Keratinocyte (primary cell): ENCODE measurements at regions not wholly inside any gene's neighbourhood (a gene's known extent, or its start where the extent isn't known, plus 50 kb on each side); places are given as distances from the start of the nearest gene placed in this dataset.

ENCODE experiments used
- DNase-seq: peaks from one replicate; pipeline ENCODE4 v3.0.0-alpha.2; 2011; ENCODE audit warnings: low read depth, missing footprints, low spot score
- FAIRE-seq: peaks from 2 replicates; lab custom pipeline; 2011; peaks lifted over from hg19 to GRCh38; lab: Jason Lieb, UNC
- H2AFZ ChIP-seq: 2 replicates; pipeline ENCODE4 v1.6.0; 2012; ENCODE audit warnings: low read length, control low read depth, inconsistent platforms; ENCODE audit not compliant: control insufficient read depth
- H3K27ac ChIP-seq: 2 replicates; pipeline ENCODE4 v1.5.1; 2011; ENCODE audit warnings: low read length; ENCODE audit not compliant: control insufficient read depth, insufficient read depth
- H3K27me3 ChIP-seq: 3 replicates; pipeline ENCODE4 v1.6.0; 2011; ENCODE audit warnings: low read length; ENCODE audit not compliant: control insufficient read depth, insufficient read depth; ENCODE audit errors: extremely low read depth
- H3K36me3 ChIP-seq, 2 experiments: 2 replicates in 1 of 2; 3 replicates in 1 of 2; pipeline ENCODE4 v1.5.1; 2011; ENCODE audit warnings: low read length in 2 of 2, mild to moderate bottlenecking in 1 of 2; ENCODE audit not compliant: control insufficient read depth in 2 of 2, insufficient read depth in 2 of 2; ENCODE audit errors: extremely low read depth in 1 of 2
- H3K4me1 ChIP-seq: 3 replicates; pipeline ENCODE4 v1.5.1; 2011; ENCODE audit warnings: low read length; ENCODE audit not compliant: control insufficient read depth, insufficient read depth; ENCODE audit errors: extremely low read depth
- H3K4me2 ChIP-seq: 3 replicates; pipeline ENCODE4 v1.6.0; 2011; ENCODE audit warnings: low read depth, low read length; ENCODE audit not compliant: control insufficient read depth, insufficient read depth; ENCODE audit errors: extremely low read depth
- H3K4me3 ChIP-seq, 3 experiments: fragments of 200-600 bp in 1 of 3; sonication (generic) in 1 of 3; 2 replicates in 2 of 3; 3 replicates in 1 of 3; pipeline ENCODE4 v1.5.1; 2011 to 2016; ENCODE audit warnings: low read length in 3 of 3, mild to moderate bottlenecking in 3 of 3, control low read depth in 2 of 3, inconsistent platforms in 1 of 3, low read depth in 1 of 3, mixed read lengths in 1 of 3, mixed run types in 1 of 3, moderate library complexity in 1 of 3; ENCODE audit not compliant: control insufficient read depth in 2 of 3, insufficient read depth in 2 of 3; ENCODE audit errors: extremely low read depth in 1 of 3
- H3K79me2 ChIP-seq: 2 replicates; pipeline ENCODE4 v1.6.0; 2012; ENCODE audit warnings: low read length; ENCODE audit not compliant: control insufficient read depth, insufficient read depth
- H3K9ac ChIP-seq: 3 replicates; pipeline ENCODE4 v1.6.0; 2011; ENCODE audit warnings: low read length; ENCODE audit not compliant: control insufficient read depth, insufficient read depth; ENCODE audit errors: extremely low read depth
- H3K9me1 ChIP-seq: 3 replicates; pipeline ENCODE4 v1.6.0; 2011; ENCODE audit warnings: low read length; ENCODE audit not compliant: control insufficient read depth, insufficient read depth; ENCODE audit errors: extremely low read depth
- H3K9me3 ChIP-seq: 2 replicates; pipeline ENCODE4 v1.5.1; 2012; ENCODE audit warnings: low read depth, low read length; ENCODE audit not compliant: control insufficient read depth
- H4K20me1 ChIP-seq: 3 replicates; pipeline ENCODE4 v1.6.0; 2011; ENCODE audit warnings: low read length; ENCODE audit not compliant: control insufficient read depth, insufficient read depth; ENCODE audit errors: extremely low read depth
- EZH2 ChIP-seq: IDR thresholded peaks from one replicate; pipeline ENCODE4 v1.6.1; 2012; ENCODE audit warnings: inconsistent platforms, mild to moderate bottlenecking, low read length, moderate library complexity
- dilution Hi-C: fragments of 300-500 bp; cut with MboI; formaldehyde crosslinking; loops from one replicate; pipeline ENCODE4 v1.7.0; 2020; ENCODE audit warnings: low sequenced_read_pairs; ENCODE audit not compliant: extremely low pct_ligation_motif_present
- TF ChIP-seq, protein P1 (sequence below), 3 experiments: IDR thresholded peaks in 1 of 3; conservative IDR thresholded peaks in 1 of 3; optimal IDR thresholded peaks in 1 of 3; 2 replicates in 2 of 3; 3 replicates in 1 of 3; pipeline versions ENCODE3 to v1.5.1; 2011; ENCODE audit warnings: low read length in 3 of 3, mild to moderate bottlenecking in 3 of 3, moderate library complexity in 2 of 3, control low read depth in 1 of 3, inconsistent platforms in 1 of 3; ENCODE audit not compliant: insufficient read depth in 2 of 3; ENCODE audit errors: extremely low read depth in 1 of 3

DNA sequence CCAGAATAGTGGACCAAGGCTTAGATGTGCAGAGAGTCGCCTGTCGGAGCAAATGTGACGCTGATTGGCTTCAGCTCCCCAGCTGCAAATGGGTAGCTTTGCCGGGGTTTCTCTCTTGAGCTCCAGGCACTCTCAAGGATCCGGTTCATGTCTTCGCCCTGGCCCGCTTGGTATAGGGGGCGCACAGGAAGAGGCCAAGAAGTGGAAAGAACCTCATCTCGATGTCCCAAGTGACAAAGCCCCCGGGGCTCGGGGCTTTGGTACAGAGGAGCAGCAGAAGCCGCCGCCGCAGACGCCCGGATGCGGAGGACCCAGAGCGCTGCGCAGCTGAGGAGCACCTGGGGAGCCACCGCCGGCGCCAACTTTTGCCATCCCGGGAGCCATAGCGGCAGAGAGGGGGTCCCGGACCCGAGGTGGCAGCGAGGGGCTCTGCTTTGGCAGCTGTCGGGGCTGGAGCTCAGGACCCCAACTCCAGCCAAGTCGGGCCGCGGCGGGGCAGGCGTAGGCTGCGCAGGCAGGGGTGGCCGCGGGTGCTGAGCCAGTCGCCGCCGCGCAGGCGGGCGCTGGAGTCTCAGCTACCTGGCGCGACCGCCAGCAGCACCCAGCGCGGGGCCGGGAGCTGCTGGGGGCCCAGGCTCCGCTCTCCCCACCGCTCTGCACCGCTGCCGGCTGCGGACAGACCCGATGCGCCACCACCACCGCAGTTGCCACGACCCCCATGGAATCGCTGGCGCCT, 466.6 kb downstream of the XPNPEP1 start:
- H3K27me3 ChIP-seq: no peaks in the 10 kb centered on the region
- H3K9me3 ChIP-seq: no peaks in the 10 kb centered on the region
- H4K20me1 ChIP-seq: no peaks in the 10 kb centered on the region
- no peak for TF ChIP-seq EZH2
- TF ChIP-seq, protein P1, sequence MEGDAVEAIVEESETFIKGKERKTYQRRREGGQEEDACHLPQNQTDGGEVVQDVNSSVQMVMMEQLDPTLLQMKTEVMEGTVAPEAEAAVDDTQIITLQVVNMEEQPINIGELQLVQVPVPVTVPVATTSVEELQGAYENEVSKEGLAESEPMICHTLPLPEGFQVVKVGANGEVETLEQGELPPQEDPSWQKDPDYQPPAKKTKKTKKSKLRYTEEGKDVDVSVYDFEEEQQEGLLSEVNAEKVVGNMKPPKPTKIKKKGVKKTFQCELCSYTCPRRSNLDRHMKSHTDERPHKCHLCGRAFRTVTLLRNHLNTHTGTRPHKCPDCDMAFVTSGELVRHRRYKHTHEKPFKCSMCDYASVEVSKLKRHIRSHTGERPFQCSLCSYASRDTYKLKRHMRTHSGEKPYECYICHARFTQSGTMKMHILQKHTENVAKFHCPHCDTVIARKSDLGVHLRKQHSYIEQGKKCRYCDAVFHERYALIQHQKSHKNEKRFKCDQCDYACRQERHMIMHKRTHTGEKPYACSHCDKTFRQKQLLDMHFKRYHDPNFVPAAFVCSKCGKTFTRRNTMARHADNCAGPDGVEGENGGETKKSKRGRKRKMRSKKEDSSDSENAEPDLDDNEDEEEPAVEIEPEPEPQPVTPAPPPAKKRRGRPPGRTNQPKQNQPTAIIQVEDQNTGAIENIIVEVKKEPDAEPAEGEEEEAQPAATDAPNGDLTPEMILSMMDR (optimal IDR thresholded peaks at IDR 0.05 in 1 of 3, IDR thresholded peaks at IDR 0.05 in 1 of 3, conservative IDR thresholded peaks at IDR 0.05 in 1 of 3; ENCODE audit: extremely low read depth in 1 of 3, insufficient read depth in 2 of 3, low read length in 3 of 3): no peak
- H3K9me1 ChIP-seq: no peaks in the 10 kb centered on the region
- no peaks in the 10 kb centered on the region for H3K36me3 ChIP-seq
- DNase-seq (no peak), FAIRE-seq (no peak)
- H3K4me2 ChIP-seq: no peak overlapping the region
- H3K9ac ChIP-seq: no peak overlapping the region
- H3K4me1 ChIP-seq: no peaks in the 10 kb centered on the region
- H3K4me3 ChIP-seq: no peak overlapping the region
- H3K79me2 ChIP-seq: no peaks in the 10 kb centered on the region
- no peak overlapping the region for H3K27ac ChIP-seq
- no peak overlapping the region for H2AFZ ChIP-seq
- dilution Hi-C loops: no loop called here

DNA sequence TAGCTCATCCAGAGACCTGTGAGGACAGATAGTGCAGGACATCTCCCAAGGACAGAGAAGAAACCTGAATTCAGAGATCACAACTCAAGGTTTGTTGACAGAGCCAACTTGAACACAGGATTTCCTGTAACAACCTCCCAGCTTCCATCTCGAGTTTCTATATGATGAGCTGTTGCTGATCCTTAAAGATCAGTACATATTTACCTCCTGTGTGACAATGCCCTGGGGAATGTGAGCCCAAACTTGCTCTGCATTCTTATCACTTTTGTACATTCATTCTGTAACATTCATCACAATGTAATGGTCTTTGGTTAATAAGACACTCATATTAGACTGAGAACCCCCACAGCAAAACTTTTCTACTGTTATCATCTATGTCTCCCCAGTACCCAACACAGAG, 468.6 kb downstream of the XPNPEP1 start:
- no peaks in the 10 kb centered on the region for H3K27me3 ChIP-seq
- TF ChIP-seq, protein P1 (optimal IDR thresholded peaks at IDR 0.05 in 1 of 3, IDR thresholded peaks at IDR 0.05 in 1 of 3, conservative IDR thresholded peaks at IDR 0.05 in 1 of 3; ENCODE audit: extremely low read depth in 1 of 3, insufficient read depth in 2 of 3, low read length in 3 of 3): no peak
- no peak for TF ChIP-seq EZH2
- no peak for FAIRE-seq

More for the DNA sequence above, 468.6 kb downstream of the XPNPEP1 start:
- Histone ChIP-seq H3K36me3 (no peaks in the 10 kb centered on the region), H2AFZ (no peak overlapping the region), H3K4me3 (no peak overlapping the region), H3K27ac (no peak overlapping the region), H4K20me1 (no peaks in the 10 kb centered on the region), H3K9me3 (no peaks in the 10 kb centered on the region), H3K4me2 (no peak overlapping the region), H3K9me1 (no peaks in the 10 kb centered on the region), H3K9ac (no peak overlapping the region), H3K4me1 (no peaks in the 10 kb centered on the region), H3K79me2 (no peaks in the 10 kb centered on the region)
- no peak for DNase-seq
- dilution Hi-C loops: no loop called here
